ENCODE measurements at regions not wholly inside any gene's neighbourhood (a gene's known extent, or its start where the extent isn't known, plus 50 kb on each side); places are given as distances from the start of the nearest gene placed in this dataset.

- Histone ChIP-seq H3K36me3 (ENCODE audit: insufficient read depth, low read length) (no peaks in the 10 kb centered on the region), H4K20me1 (ENCODE audit: insufficient read depth, low read length, poor library complexity, severe bottlenecking) (no peaks in the 10 kb centered on the region), H3K4me2 (ENCODE audit: low read depth, low read length, poor library complexity, severe bottlenecking) (no peak overlapping the region), H3K4me1 (ENCODE audit: insufficient read depth, low read length, poor library complexity, severe bottlenecking) (no peaks in the 10 kb centered on the region), H2AFZ (ENCODE audit: low read length) (no peak overlapping the region), H3K4me3 (ENCODE audit: low read length, poor library complexity, severe bottlenecking) (no peak overlapping the region), H3K27me3 (ENCODE audit: insufficient read depth, low read length, poor library complexity, severe bottlenecking) (no peaks in the 10 kb centered on the region), H3K9ac (ENCODE audit: low read depth, low read length, poor library complexity, severe bottlenecking) (no peak overlapping the region), H3K79me2 (ENCODE audit: insufficient read depth, low read length) (no peaks in the 10 kb centered on the region), H3F3A (ENCODE audit: low read depth) (no peaks in the 10 kb centered on the region), H3K9me3 (ENCODE audit: insufficient read depth, low read depth, low read length) (no peaks in the 10 kb centered on the region), H3K9me2 (replicated peaks; ENCODE audit: low read depth, low read length) (no peaks in the 10 kb centered on the region)
- no peak for TF ChIP-seq EZH2phosphoT487 (IDR thresholded peaks at IDR 0.05; ENCODE audit: borderline replicate concordance)
- TF ChIP-seq, protein P1, sequence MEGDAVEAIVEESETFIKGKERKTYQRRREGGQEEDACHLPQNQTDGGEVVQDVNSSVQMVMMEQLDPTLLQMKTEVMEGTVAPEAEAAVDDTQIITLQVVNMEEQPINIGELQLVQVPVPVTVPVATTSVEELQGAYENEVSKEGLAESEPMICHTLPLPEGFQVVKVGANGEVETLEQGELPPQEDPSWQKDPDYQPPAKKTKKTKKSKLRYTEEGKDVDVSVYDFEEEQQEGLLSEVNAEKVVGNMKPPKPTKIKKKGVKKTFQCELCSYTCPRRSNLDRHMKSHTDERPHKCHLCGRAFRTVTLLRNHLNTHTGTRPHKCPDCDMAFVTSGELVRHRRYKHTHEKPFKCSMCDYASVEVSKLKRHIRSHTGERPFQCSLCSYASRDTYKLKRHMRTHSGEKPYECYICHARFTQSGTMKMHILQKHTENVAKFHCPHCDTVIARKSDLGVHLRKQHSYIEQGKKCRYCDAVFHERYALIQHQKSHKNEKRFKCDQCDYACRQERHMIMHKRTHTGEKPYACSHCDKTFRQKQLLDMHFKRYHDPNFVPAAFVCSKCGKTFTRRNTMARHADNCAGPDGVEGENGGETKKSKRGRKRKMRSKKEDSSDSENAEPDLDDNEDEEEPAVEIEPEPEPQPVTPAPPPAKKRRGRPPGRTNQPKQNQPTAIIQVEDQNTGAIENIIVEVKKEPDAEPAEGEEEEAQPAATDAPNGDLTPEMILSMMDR (conservative IDR thresholded peaks at IDR 0.05; ENCODE audit: low read length), result no peak
These were observed 447.4 kb downstream of the AEBP2 start for GRCh38 chr12:19886639-19887064.

DNA sequence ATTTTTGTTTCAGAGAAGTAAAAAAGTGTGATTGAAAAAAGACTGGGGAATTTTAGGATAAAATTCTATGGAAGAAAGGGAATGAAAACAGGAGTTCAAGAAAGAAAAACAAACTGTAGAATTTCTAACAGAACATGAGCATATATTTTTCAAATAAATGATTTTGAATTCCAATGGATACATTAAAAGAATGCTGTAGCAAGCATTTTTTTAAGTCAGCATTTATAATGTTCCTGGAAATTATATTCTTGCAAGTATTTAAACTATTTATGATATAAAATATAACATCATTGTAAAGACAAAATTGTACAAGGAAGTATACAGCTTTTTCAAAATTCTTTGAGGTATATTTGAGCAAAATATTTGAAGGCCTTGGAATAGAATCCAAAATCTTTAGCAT, 450.7 kb downstream of the AEBP2 start:
- Histone ChIP-seq H4K20me1 (ENCODE audit: insufficient read depth, low read length, poor library complexity, severe bottlenecking) (no peaks in the 10 kb centered on the region), H3K4me2 (ENCODE audit: low read depth, low read length, poor library complexity, severe bottlenecking) (no peak overlapping the region), H3K79me2 (ENCODE audit: insufficient read depth, low read length) (no peaks in the 10 kb centered on the region), H3K4me3 (ENCODE audit: low read length, poor library complexity, severe bottlenecking) (no peak overlapping the region), H3K9me3 (ENCODE audit: insufficient read depth, low read depth, low read length) (no peaks in the 10 kb centered on the region), H3K4me1 (ENCODE audit: insufficient read depth, low read length, poor library complexity, severe bottlenecking) (no peaks in the 10 kb centered on the region), H3F3A (ENCODE audit: low read depth) (no peaks in the 10 kb centered on the region), H3K36me3 (ENCODE audit: insufficient read depth, low read length) (no peaks in the 10 kb centered on the region), H3K9ac (ENCODE audit: low read depth, low read length, poor library complexity, severe bottlenecking) (no peak overlapping the region), H2AFZ (ENCODE audit: low read length) (no peak overlapping the region), H3K9me2 (replicated peaks; ENCODE audit: low read depth, low read length) (no peaks in the 10 kb centered on the region), H3K27me3 (ENCODE audit: insufficient read depth, low read length, poor library complexity, severe bottlenecking) (no peaks in the 10 kb centered on the region)
- TF ChIP-seq EZH2phosphoT487 (IDR thresholded peaks at IDR 0.05; ENCODE audit: borderline replicate concordance), result no peak
- TF ChIP-seq, protein P1 (conservative IDR thresholded peaks at IDR 0.05; ENCODE audit: low read length), result no peak

DNA sequence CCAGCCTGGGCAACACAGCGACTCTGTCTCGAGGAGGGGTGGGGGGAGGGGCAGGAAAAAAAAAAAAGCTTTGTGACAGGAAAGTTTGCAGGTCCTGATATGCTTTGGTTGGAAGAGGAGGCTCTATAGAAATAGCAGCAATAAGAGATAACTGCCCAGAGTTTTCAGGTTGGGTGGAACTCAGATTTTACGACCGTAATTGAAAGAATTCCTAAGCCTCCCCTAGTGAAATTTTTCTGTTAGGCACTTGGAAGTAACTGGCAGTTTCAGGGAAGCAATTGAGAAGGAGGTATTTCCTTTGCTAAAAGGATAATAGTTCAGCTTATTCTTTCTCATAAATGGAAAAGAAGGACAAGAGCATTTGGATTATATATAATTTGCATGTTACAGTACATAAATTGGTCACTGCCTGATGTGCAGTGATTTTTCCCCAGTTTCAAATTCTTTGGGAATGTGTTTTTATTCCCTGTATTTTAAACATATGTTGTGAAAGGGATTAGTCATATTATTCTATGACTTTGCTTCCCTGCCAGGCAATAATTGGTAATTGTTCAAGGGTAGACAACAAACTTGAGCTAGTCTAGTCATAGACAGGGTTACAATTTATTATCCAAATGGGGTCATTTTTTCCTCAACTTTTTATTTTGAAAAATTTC, 452.8 kb downstream of the AEBP2 start:
- Histone ChIP-seq H4K20me1 (ENCODE audit: insufficient read depth, low read length, poor library complexity, severe bottlenecking) (no peaks in the 10 kb centered on the region), H3K4me1 (ENCODE audit: insufficient read depth, low read length, poor library complexity, severe bottlenecking) (no peaks in the 10 kb centered on the region), H3K9ac (ENCODE audit: low read depth, low read length, poor library complexity, severe bottlenecking) (no peak overlapping the region), H3K4me3 (ENCODE audit: low read length, poor library complexity, severe bottlenecking) (no peak overlapping the region), H3K27me3 (ENCODE audit: insufficient read depth, low read length, poor library complexity, severe bottlenecking) (no peaks in the 10 kb centered on the region), H3K36me3 (ENCODE audit: insufficient read depth, low read length) (no peaks in the 10 kb centered on the region), H3K79me2 (ENCODE audit: insufficient read depth, low read length) (no peaks in the 10 kb centered on the region), H3K9me2 (replicated peaks; ENCODE audit: low read depth, low read length) (no peaks in the 10 kb centered on the region), H2AFZ (ENCODE audit: low read length) (no peak overlapping the region), H3K4me2 (ENCODE audit: low read depth, low read length, poor library complexity, severe bottlenecking) (no peak overlapping the region), H3K9me3 (ENCODE audit: insufficient read depth, low read depth, low read length) (no peaks in the 10 kb centered on the region), H3F3A (ENCODE audit: low read depth) (no peaks in the 10 kb centered on the region)
- no peak for TF ChIP-seq EZH2phosphoT487 (IDR thresholded peaks at IDR 0.05; ENCODE audit: borderline replicate concordance)
- TF ChIP-seq, protein P1 (conservative IDR thresholded peaks at IDR 0.05; ENCODE audit: low read length), result no peak
